GM21381 (cell line): ENCODE measurements at regions not wholly inside any gene's neighbourhood (a gene's known extent, or its start where the extent isn't known, plus 50 kb on each side); places are given as distances from the start of the nearest gene placed in this dataset.

Experiments used
- ATAC-seq: cut with Tn5 transposase; IDR thresholded peaks from one replicate; pipeline ENCODE4 v1.9.1; 2021; ENCODE audit warnings: mild to moderate bottlenecking, moderate library complexity; ENCODE audit not compliant: unreplicated experiment

DNA sequence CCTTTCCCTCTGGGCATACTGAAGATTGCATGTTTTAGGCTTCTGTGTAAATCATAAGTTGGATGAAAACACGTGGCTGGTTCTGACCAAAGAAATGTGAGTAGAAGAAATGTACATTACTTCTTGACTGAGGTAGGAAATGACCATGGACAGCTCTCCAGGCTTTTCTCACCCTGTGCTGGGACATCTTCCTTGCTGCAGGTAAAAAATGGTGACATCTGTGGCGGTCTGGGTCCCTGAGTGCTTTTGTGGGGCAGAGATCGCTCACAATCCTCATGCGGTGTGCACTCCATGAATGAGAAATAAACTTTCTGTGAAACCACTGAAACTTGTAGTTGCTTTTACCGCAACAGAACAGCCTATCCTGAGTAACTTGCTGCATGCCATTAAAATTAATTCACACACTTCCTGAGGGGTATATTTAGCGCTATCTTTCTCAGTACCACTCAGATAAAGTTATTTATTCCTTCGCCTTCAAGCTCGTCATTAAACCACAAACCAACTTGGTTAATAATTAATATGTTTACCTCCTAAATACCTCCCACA lies 730.4 kb downstream of the EFNA5 start:
- no peak for ATAC-seq

DNA sequence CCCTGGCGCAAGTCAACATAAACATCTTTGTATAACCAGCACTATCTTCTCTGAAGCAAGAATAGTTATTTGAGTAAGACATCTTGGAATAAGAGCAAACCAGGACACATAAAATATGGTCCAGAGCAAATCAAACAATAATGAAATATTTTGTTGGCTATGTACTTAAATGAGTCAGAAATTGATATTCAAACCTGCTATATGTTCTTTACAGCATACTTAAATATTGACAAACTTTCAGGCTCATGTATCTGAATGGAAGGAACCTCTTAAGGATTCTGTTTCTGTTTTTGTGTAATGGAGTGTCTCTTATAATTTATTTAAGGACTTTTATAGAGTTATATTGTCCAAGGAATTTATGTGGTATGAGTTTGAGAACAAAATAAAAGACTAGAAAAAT lies 747.3 kb downstream of the EFNA5 start:
- no peak for ATAC-seq

DNA sequence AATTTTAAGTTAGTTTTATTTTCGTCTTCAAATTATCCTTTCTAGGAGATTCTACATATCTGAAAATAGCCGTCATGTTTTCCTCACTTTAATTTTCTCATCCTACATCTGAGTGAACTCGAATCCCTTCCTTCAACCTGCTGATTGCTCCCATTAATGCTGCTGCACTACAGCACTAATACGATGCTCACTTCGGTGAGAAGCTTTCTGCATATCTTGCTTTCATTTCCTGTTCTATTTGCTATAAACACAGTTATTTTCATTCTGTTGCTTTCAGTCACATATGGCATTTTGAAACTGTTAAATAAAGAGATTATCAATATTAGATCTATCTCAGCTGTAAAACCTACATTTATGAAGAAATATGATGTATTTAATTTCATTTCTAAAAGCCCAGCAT lies 749.2 kb downstream of the EFNA5 start:
- ATAC-seq, result no peak

- no peak for ATAC-seq
Observed at GRCh38 chr5:106910486-106910885, 760.3 kb downstream of the EFNA5 start.

GRCh38 chr5:106909716-106910115 lies 761.0 kb downstream of the EFNA5 start:
- no peak for ATAC-seq

DNA sequence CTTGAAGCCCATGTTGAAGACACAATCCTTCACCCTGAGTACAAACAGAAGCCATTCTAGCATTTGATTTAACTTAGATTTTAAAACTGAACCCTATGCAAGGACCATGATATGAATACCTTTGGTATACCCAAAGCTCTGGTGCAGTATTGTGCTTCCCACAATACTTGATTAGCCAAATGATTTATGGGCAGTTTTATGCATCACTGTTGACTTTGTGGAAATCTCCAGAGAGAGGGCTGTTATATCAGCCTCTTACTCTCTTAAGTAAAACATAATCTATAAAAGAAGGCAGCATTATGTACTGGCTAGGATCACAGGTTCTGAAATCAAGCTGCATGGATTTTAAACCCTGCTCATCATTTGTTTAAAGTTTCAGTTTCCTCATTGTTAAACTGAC lies 762.8 kb downstream of the EFNA5 start:
- no peak for ATAC-seq

GRCh38 chr5:106906199-106906598 lies 764.5 kb downstream of the EFNA5 start:
- ATAC-seq, result no peak

DNA sequence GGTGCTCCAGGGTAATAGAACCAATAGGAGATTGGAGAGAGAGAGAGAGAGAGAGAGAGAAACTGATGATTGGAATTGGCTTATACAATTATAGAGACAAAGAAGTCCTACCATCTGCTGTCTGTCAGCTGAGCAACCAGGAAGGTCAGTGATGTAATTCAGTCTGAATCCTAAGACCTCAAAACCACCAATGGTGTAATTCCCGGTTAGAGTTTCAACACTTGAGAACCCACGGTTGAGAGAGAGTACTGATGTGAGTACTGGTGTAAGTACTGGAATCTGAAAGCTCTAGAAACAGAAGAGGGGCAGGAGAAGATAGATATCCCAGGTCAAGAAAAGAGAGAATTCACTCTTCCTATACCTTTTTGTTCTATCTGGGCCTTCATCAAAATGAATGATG lies 775.8 kb downstream of the EFNA5 start:
- ATAC-seq, result no peak

DNA sequence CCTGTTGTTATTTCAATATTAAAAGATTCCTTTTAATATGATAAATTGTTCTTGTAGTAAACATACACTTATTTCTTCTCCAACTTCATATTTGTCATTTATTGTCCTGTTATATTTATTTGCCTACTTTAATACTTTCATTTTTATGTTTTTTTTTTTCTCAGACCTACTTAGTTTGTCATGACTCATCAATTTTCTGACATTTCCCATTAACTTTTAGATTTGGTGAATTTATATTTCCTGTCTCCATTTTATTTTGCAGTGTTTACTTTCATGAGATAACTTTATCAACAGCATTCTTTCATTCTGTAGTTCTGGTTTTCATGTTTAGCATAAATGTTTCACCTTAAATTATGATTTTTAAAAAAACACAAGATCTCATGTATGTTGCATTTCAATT lies 788.7 kb downstream of the EFNA5 start:
- no peak for ATAC-seq

- no peak for ATAC-seq
Observed at GRCh38 chr5:106880656-106881055, 790.1 kb downstream of the EFNA5 start.

DNA sequence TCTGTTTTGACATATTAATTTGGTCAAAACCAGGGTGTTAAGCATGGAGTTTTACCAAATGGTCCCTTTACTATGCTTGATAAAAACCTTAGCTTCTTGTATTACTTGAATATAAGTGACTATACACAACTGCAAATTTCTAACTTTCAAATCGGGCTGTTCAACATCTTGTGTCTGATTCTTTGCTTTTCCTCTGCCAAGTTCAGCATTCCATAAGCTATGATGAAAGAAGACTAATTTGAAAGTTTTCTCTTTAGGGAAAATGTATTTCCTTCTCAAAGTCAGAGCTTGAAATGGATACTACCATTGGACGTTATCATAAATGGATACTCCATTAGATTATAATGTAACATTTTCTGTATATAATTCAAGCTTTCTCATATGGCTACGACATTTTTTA lies 792.9 kb downstream of the EFNA5 start:
- no peak for ATAC-seq

- no peak for ATAC-seq
Observed at GRCh38 chr5:106876665-106877194, 794.0 kb downstream of the EFNA5 start.

- no peak for ATAC-seq
Observed at GRCh38 chr5:106876298-106876622, 794.5 kb downstream of the EFNA5 start.

DNA sequence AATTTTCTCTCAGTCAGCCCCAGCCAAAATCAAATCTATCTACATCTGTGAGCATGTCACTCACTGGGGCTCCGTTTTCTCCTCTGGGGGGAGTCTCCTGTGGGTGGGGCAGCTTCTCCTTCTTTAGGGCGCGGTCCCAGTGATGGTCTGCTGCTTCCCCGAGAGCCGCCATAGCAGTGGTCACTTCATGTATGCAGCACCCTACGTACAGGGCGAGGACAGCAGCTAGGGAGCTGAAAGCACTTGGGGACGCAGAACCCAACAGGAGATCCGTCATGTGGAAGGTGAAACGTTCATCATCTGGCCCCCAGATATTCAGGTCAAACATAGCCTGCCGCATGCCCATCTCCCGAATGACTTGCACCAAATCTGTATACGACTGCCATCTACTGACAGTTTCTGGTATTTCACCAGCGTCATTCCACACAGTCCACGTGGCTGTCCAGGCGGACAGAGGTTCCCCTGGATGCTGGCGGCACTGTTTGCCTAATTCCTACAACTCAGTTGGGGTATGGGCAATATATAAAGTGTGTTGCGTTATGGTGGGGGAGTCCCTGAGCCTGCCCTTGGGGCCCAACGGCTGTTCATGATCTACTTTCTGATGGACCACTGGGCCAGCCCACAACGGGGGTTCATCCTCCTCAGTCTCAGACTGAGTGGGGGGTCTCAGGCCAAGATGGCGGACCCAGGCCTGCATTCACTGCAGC lies 795.0 kb downstream of the EFNA5 start:
- ATAC-seq, result no peak

GRCh38 chr5:106874974-106875373 lies 795.8 kb downstream of the EFNA5 start:
- no peak for ATAC-seq

DNA sequence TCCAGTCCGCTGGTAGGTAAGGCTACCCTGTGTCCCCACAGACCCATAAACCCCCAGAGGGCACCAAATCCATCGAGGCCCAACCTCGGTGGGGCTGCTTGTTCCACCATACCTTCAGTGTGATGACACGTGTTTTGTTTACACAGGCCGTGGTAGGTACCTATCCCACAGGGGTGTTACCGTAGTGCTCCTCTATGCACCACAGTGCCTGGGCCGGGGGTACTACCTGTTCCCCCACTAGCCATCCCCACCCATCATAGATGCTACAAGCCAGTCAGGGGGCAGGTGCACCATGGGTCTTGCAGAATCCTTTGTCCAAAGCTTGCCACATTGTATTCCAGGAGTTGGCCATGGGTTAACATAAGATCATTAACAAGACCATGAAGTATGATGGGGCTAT lies 796.2 kb downstream of the EFNA5 start:
- ATAC-seq, result no peak

DNA sequence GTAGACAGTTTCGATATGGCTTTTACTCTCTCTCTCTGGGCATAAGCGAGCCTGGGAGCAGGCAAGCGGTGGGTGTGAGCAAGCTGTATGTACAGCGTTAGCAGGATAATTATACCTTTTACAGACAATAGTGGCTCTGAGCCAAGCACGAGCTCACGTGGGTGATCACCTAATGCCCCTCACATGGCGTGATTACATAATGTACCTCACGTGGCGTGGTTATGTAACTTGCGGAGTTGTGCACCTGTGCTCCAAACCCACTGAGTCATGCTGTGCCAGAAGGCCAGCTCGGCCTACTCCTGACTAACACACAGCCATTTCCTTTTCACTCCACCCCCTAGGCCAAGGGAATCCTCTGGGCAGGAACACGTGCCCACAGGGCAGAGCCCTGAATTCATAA lies 797.2 kb downstream of the EFNA5 start:
- ATAC-seq, result no peak

- ATAC-seq, result no peak
Observed at GRCh38 chr5:106865279-106865678, 805.5 kb downstream of the EFNA5 start.

DNA sequence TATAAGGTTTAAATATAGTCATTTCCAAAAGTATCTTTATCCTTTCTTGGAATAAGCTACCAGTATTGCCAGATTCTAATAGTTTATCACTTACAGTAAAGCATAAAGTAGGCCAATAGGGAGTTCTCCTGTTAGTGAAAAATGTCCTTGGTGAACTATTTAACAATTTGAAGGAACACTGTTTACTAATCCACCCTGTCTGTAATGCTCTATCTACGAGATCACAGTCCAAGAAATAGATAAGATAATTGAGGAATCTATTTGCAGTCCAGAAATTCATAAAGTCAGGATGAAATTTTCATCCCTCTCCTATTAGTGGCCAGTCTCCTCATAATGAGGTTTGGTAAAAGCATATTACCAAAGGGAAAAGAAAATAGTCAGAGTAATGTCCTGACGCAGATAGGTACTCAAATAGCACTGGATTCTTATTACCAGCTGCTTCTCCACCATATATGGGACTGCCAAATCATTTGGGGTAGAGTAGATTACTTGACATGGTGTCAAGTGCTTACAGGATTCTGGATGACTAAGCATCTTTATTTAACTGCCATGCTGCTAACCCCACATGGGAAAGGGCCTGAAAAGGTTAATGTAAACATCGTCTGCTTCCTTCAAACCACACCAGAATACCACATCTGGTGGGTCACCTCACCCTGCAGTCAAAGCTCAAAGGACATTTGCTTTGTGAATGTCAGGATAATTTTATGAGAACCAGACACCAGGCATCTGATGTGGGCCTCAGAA lies 808.1 kb downstream of the EFNA5 start:
- no peak for ATAC-seq

GRCh38 chr5:106860398-106861044 lies 810.2 kb downstream of the EFNA5 start:
- no peak for ATAC-seq

DNA sequence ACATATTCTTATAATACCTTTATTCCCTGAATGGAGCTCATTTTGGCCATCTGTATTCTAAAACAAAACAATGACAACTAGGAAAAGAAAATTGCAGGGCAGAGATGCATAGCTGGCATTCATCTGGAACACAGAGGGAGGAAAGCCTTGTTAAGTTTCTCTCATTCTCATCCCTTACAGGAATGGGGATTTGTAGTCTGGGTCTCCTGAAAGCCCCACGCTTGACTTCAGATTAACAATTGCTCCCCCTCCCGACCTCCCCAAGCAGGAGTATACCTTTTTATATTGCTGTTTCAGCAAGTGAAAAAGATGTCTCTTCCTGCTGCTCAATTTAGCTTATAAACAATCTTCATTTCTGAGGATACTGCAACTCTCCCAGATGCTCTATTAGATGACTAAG lies 812.1 kb downstream of the EFNA5 start:
- no peak for ATAC-seq

GRCh38 chr5:106854922-106855321 lies 815.8 kb downstream of the EFNA5 start:
- no peak for ATAC-seq
